ENCODE measurements at regions not wholly inside any gene's neighbourhood (a gene's known extent, or its start where the extent isn't known, plus 50 kb on each side); places are given as distances from the start of the nearest gene placed in this dataset.
"Not testable (repeated sequence)": the region's sequence is repeated elsewhere in the genome, so short reads cannot be mapped to it uniquely, and the experiment has no call there.

DNA sequence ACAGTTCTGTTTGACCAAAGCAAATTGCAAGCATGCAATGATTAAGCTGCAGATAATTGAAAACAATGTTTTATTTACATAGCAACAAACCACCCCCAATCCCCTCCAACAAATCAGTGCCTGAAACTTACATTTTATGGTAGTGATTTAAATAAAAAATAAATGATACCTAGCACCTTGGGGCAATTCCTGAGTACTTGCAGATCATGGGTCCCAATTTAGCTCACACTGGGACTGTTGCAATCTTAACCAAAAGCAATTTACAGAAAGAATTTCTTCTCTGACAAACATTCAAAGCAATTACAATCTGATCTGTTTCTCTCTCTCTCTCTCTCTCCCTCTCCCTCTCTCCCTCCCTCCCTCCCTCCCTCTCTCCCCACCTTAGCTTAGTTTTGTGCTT lies 345.7 kb upstream of the PCSK5 start:
- DNase-seq: no peak

DNA sequence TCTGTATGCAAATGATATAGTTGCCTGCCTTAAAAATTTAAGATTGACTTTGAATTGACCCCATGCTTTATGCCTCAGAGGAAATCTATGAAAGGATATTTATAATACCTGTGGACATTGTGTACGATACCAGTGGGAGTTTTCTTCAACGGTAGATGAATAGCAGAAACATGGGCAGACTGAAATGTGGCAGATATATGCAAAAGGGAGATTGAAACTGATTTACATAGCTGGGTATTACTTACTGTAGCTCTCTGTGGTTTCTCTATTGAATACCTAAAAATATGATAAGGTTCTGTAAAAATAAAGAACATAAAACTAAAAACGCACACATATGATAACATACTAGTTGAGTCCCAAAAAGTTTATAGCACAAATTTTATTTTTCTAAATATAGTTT lies 345.2 kb upstream of the PCSK5 start:
- DNase-seq: no peak

DNA sequence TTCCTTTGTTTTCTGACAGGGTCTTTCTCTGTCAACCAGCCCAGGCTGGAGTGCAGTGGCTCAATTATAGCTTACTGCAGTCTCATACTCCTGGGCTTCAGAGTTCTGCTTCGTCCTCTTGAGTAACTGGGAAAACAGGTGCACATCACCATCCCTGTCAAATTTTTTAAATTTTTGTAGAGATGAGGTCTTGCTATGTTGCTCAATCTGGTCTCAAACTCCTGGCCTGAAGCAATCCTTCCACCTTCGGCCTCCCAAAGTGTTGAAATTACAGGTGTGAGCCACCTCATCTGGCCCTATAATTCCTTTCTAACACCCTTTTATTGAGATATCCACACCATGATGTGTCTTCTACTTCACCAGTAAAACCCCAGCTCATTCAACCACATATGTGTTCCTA lies 341.6 kb upstream of the PCSK5 start:
- DNase-seq: no peak

DNA sequence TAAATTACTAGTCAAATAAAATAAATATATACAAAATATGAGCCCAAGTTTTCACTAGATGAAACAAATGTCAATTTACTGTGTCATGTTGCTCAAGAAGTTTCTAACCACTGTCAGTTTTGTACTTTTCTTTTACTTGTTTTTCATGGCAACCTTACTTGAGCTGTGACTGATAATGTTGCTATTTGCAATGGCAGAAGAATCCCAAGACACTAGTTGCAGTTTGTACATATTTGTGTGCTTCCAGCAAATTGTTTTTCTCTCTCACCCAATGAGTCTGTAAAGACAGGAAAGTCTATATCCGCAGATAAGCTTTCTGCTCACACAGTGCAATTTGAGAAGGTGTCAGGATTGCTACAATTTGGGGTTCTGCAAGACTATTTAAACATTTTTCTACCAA lies 338.6 kb upstream of the PCSK5 start:
- no peak for DNase-seq

DNA sequence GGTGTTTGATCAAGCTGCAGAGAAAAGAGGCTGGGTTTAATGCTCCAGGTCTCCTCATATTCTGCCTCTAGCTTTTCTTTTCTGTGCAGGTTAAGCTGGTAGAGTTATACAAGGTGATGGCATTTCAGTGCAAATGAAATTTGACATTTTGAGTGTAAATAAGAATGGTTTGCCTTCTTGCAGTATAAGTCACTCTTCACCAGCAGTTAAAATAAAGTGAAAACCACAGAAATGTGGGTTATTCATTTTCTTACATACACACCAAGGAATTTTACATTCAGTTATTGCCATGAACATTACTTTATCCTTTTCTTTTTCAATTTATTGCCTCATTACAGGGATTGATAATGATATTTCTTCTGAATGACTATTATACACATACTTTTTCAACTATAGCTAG lies 337.5 kb upstream of the PCSK5 start:
- no peak for DNase-seq

DNA sequence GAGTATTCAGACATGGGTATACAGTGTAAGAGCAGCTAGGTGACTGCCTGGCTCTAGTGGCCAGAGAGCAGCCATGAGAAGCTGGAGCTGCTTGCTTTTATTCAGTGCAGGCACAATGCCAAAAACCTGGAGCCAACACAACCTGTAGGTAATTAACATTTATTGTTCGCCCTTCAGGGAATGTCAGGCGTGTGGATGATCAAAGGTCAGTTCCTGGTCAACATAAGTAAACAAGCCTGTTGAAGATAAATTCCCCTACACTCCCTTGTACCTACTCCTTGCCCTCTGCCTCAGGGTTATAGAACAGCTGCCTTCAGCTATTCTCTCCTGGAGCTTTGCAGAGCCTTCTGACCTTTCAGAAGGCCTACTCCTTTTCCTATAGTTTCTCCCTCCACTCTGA lies 323.7 kb upstream of the PCSK5 start:
- not testable (repeated sequence) for DNase-seq

DNA sequence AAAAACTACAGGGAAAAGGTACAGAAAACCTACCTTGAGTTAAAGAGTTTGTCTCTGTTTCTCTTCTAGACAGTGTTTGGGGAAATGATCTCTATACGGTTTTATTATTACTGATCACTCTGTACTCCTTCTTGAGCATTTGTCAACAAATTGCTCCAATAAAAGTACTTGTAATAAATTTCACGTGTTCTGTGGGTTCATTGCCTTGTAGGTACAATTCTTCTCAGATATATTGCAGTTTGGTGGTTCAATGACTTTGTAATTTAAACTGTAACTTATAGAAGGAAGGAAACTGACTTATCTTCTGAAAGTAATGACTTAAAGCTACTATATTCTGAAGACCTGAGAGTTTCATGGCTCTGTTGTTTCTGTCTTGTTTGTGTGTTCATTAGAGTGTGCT lies 319.9 kb upstream of the PCSK5 start:
- DNase-seq: no peak

DNA sequence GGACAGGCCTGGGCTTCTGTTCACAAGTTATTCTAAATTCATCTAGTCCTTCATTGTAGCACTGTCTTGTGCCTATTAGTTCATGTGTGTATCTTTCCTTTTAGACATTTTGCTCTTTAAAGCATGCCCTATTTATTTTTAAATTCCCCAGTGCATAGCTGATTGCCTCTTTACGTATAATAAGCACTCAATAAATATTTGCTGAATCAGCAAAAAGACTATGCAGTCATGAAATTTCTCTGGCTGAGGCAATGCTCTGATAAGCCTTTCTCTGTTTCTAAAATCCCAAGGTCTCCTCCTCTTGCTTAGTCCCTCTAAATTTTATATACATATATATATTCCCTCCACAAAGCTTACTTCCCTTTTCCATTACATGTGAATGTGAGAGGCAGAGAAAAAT lies 315.9 kb upstream of the PCSK5 start:
- no peak for DNase-seq

DNA sequence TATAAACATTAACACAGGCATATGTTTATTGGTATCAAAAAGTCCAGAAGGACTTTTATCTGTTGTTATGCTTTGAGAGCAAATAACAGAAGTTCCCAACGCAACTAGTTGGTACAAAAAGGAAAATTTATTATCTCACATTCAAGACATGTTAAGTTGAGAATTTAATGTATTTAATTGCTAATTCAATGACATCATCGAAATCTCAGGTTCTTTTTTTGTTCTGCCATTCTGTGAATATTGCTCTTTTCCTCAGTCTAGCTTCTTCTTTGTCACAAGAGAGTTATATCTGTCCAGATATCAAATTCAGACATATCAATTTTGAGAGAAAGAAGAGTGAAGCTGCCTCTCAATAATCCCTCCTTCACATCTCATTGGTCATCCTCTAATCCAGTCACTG lies 307.6 kb upstream of the PCSK5 start:
- no peak for DNase-seq

DNA sequence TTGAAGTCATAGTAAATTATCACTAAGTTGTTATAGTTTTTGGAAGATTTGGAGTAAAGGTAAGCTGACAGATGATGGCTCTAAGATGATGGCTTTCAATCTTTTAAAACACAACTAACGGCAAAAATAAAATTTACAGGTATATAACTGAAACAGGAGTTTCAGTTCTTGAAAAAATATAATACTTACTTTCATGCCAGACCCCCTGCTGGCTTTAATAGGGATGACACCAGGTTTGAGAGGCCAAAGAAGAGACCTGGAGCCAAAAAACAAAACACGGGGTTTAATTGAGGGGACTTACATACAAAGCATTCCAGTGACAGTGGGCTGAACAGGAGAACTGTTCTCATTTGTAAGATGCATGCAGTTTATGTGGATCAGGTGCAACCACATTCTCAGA lies 301.7 kb upstream of the PCSK5 start:
- DNase-seq: no peak

DNA sequence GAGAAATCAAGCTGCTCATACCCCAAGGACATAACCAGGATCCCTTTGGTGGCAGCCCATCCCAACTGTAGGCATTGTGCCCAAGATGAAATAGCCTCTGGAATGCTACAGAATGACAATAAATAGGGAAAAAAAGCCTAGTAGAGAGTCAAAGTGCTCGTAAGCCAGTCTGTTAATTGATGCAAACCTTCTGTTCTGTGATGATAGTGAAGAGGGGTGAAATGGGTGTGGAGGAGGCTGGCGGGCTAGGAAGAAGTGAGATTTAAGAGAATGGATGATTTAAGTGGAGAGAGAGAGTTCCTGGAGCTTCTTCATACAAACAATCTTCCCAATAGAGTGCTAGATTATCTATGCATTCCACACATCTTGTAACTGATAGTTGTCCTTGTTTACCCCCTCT lies 301.0 kb upstream of the PCSK5 start:
- no peak for DNase-seq

DNA sequence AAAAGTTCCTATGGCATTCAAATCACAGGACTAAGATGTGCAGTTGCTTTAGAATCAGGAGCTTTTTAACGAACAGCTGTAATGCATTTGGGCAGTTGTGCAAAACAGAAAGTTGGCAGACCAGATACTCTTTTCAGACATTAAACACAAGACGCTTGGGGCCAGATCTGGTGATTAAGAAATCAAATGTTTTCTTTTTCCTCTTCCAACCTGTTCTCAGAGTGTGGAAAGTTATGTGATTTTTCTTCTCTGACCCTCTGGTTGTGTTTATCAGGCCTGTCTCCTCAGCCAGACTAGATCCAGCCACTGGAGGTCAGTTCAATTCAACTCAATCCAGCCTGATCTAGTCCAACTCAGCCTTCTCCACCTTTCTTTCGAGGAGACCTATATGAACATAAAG lies 298.5 kb upstream of the PCSK5 start:
- DNase-seq: no peak

DNA sequence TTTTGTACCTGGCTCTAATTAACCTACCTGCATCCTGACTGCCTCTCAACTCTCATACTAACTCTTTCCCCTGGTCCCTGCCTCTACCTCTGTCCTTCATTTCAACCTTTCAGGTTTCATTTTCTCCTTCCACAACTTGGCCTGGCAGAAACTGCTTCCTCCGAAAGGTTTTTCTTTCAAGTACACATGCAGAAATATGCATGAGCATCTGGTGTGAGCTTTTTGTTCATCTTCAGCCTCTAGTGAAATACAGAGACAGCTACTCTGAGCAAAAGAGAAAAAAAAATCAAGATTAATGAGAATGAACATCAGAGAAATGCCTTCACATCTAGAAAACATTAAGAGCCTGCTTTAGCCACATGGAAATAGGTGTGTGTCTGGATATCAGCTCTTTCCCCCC lies 297.9 kb upstream of the PCSK5 start:
- DNase-seq: no peak

DNA sequence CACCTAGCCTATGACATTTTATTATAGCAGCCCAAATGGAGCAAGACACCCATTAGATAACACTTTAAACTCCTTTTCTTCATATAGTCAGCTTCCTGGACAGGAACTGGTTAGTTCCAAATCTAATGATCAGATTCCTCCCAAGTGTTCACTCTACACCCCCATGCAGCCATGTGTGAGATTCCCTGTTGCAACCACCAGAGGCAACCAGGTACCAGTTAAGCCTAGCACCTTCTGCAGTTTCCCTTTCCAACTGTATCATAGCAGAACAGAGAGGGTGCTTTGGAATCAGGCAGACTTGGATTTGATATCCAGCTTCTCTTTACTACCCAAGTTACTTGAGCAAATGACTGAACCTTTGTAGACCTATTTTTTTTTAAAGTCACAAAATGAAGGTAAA lies 296.6 kb upstream of the PCSK5 start:
- DNase-seq: no peak

DNA sequence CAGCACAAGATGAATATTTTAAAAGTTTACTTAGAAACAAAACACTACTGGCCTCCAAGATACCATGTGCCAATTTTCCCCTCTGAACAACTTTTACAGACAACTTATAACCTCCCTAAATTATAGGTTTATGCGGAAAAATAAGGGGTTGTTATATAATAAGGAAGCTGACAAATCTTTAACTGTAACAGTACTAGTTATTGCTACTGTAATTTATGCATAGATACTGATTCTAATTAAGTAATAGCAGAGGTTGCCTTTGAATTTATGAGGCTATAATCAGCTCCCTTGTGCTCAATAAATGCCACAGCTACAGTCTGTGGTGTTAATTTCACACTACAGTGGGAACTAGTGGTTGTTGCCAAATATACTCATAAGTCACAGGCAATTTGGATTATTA lies 291.3 kb upstream of the PCSK5 start:
- DNase-seq: no peak

DNA sequence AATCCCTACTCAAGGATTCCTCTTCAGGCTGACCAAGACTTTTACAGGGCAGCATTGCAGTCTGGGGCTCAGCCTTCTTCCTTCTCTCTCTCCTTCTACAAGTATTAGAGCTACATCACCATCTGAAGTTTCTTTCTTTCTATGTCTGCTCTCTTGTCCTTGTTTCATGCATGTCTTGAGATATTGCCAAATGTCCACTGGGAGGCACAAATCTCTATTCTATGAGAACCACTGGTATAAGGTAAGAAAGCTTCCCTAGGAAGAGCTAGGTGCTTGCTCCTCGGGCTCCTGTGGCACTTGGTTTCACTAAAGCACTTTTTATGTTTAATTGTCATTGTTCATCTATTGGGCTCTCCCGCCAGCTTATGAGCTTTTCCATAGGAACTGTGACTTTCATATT lies 289.2 kb upstream of the PCSK5 start:
- DNase-seq: no peak

DNA sequence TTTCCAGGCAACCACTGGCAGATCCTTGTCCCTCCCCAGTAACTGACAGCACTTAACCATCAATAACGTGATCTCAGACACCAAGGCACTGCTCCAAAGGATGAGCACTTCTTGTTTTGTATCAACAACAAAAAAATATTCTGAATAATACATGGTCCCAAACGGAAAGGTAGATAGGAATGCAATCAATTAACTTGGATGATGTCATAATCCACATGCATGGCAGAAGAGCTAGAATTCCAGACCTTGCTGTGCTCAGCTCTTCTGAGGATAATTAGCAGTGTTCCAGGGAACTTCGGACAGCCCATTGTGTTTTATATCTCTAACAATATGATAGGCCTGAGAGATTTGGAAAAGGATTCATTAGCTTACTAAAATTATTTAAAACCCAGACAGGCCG lies 288.4 kb upstream of the PCSK5 start:
- no peak for DNase-seq

DNA sequence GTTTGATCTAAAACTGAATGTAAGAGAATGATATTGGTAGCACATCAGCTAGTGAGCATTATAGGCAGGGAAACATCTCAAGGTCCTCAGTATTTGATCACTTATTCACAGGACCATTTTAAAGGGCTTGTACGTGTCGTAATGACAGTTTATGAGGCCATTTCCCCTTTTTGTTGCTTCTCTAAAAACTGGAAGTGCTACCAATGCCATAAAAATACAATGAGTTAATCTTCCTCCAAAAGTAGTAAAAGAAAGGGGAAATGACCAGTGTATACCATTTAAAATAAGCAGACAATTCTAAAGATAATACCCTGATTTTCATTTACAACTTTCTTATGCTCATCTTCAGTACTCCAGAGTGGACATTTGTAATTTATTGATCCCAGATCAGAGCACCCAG lies 285.8 kb upstream of the PCSK5 start:
- DNase-seq: no peak

DNA sequence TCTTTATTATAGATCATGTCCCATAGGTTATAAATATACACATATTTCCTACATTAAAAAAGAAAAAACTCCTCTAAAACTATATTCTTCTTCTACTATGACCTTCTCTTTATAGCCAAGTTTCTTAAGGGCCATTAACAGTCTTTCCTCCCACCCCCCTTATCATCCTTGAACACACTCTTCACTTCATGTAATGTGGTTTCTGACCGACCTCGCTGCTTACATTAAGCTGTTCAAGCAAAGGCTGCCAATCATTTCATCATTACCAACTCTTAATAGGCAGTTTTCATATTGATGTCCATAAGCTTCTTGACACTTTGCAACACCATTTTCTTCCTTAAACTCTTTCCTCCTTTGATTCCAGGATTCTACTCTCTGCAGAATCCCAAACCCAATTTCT lies 283.0 kb upstream of the PCSK5 start:
- no peak for DNase-seq

DNA sequence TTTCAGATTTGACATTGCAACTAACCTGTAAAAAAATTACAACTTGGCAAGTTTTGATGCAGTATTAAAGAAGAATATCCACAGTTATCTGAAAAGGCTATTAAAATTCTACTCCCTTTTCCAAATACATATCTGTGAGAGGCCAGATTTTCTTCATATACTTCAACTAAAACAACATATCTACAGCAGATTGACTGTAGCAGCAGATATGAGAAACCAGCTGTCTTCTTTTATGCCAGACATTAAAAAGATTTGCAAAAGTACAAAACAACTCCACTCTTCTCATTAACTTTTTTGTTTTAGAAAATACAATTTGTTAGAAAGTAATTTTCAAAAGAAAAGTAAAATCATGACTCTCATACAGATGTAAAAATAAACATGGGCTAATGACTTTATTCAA lies 281.1 kb upstream of the PCSK5 start:
- no peak for DNase-seq

DNA sequence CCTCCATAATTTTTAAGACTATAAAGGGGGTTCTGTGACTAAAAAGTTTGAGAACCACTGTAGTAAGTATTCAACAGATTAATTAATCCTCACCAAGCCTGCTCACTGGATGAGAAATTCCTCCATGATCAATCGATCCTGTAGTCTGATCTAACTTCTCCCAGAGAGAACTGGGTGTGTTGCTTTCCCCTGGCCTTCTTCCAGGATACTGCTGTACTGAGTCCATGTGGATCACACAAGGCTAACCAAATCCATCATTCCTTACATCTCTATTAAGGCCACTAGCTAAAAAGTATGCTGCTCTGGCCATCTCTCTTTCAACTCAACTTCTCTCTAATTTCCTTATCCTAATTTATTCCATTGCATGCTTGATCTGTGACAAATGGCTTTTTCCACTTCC lies 280.2 kb upstream of the PCSK5 start:
- no peak for DNase-seq

DNA sequence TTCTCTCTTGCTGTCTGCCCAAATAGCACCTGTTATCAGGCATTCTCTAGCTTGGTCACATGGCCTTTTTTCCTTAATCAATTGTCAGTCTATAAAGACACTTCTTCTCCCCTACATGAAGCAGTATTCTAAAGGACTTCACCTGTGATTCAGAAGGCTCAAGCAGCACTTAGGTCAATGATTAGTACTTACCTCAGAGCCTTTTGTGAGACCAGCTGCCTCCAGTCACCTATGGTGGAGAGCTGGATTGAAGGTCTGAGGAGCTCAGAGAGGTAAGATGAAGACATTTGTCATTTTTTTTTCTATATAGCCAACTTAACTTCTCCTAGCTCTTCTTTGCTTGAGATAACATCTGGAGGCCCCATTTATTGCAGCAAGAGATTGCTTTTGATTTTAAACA lies 278.3 kb upstream of the PCSK5 start:
- no peak for DNase-seq

DNA sequence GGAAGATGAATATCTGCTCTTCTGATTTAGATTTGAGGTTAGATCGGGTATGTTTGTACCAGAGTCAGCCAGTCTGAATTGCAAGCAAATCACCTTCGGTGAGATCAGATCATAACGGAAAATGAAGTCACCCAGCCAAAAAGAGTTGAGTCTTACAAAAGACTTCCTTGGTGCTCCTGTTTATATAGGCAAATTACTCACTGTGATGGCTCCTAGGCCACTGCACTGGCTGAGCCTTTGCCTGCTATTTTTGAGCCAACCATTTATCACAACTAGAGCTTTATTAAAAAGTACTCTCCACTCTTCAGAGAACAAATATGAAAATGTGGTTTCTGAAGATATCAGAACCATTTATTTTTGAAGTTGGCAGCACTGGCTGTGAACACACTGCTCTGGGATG lies 277.7 kb upstream of the PCSK5 start:
- no peak for DNase-seq

DNA sequence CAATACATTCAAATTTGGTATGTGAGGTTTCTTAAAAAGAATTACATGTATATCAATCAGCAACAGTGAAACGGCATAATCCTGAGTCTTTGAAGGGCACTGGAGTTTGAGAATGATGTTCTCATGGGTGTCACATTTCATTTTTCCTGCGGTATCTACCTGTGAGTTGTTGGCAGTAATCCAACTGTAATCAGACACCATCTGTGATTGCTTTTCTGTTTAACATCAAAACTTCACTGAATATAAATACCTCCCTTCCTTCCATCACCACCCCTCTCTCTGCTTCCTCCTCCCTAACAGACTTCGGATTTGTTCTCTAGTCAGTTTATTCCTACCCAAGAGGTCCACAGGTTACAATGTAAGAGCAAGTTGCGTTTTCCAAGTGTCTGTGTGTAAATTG lies 275.2 kb upstream of the PCSK5 start:
- DNase-seq: no peak

DNA sequence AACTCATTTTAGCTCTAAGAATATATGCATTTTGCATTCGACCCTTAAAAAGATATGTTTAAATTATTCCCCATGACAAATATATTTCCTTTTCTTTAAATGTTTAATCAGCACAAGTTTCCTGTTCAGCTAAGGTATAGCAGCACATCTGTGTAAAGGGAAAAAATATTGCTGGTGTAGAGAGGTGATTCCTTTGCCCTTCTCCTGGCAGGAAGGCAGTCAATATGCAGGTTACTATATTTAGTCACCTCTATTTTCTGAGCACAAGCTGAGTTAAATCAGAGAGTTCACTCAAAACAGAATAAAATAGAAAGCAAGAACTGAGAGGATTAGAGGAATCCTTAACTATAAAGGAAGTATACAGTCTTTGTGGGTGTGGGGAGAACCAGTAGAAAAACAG lies 274.4 kb upstream of the PCSK5 start:
- DNase-seq: no peak

All from right kidney (tissue), 1 donor.